GM12878 (cell line): ENCODE measurements at regions not wholly inside any gene's neighbourhood (a gene's known extent, or its start where the extent isn't known, plus 50 kb on each side); places are given as distances from the start of the nearest gene placed in this dataset.

Source experiments
- ATAC-seq: fragments of 200-7000 bp; cut with Tn5 transposase; 3 replicates; pipeline ENCODE4 v1.9.1; 2020; ENCODE audit warnings: mild to moderate bottlenecking, moderate library complexity
- BruUV-seq: library from RNA; stranded (reverse); fragments of 400-500 nt; replicated peaks from 2 replicates; lab custom pipeline; 2021; lab: Mats Ljungman, UMichigan
- CTCF ChIA-PET: fragments of 300-600 bp; sonication (Branson Sonifier 250); formaldehyde crosslinking; extraction: SDS; loops from one replicate; lab custom pipeline; 2021; ENCODE audit warnings: inconsistent platforms; lab: Yijun Ruan, JAX
- POLR2A ChIA-PET: fragments of 350-600 bp; formaldehyde crosslinking; extraction: SDS; loops from one replicate; lab custom pipeline; 2021; ENCODE audit warnings: inconsistent platforms; lab: Charles Lee
- RAD21 ChIA-PET: fragments of 300-600 bp; sonication (Branson Sonifier 250); formaldehyde crosslinking; loops from one replicate; lab custom pipeline; 2023; ENCODE audit warnings: antibody characterized with exemption; ENCODE audit not compliant: unreplicated experiment; lab: Charles Lee
- SMC1A ChIA-PET: fragments of 300-600 bp; sonication (Branson Sonifier 250); formaldehyde crosslinking; loops from one replicate; lab custom pipeline; 2023; ENCODE audit not compliant: unreplicated experiment, uncharacterized antibody; lab: Charles Lee
- DNase-seq: peaks from one replicate; pipeline ENCODE4 v3.0.0-alpha.2; 2011; ENCODE audit warnings: low read depth, low spot score
- FAIRE-seq: peaks from 3 replicates; lab custom pipeline; 2011; peaks lifted over from hg19 to GRCh38; lab: Jason Lieb, UNC
- H2AFZ ChIP-seq: 2 replicates; pipeline ENCODE4 v1.6.0; 2011; ENCODE audit warnings: low read depth, low read length, control low read depth; ENCODE audit not compliant: control insufficient read depth
- H3K27ac ChIP-seq: 2 replicates; pipeline ENCODE4 v1.5.1; 2011; ENCODE audit warnings: control low read depth; ENCODE audit not compliant: control insufficient read depth, insufficient read depth
- H3K27me3 ChIP-seq, 2 experiments: replicated peaks in 1 of 2; 2 replicates each; pipeline versions ENCODE4 v1.6.0 to v1.6.1; 2011; ENCODE audit warnings: low read length in 1 of 2; ENCODE audit not compliant: control insufficient read depth in 2 of 2, insufficient read depth in 2 of 2
- H3K36me3 ChIP-seq, 2 experiments: 2 replicates each; pipeline ENCODE4 v1.5.1; 2011; ENCODE audit warnings: low read length in 1 of 2; ENCODE audit not compliant: control insufficient read depth in 2 of 2, insufficient read depth in 2 of 2
- H3K4me1 ChIP-seq: 2 replicates; pipeline ENCODE4 v1.6.1; 2011; ENCODE audit warnings: mild to moderate bottlenecking, low read length, moderate library complexity, mixed read lengths; ENCODE audit not compliant: control insufficient read depth, insufficient read depth
- H3K4me2 ChIP-seq: 2 replicates; pipeline ENCODE4 v1.6.0; 2011; ENCODE audit warnings: control low read depth; ENCODE audit not compliant: control insufficient read depth, insufficient read depth
- H3K4me3 ChIP-seq: fragments of 200-600 bp; sonication (generic); 2 replicates; pipeline ENCODE4 v1.5.1; 2016
- H3K79me2 ChIP-seq: 2 replicates; pipeline ENCODE4 v1.6.0; 2011; ENCODE audit warnings: low read length; ENCODE audit not compliant: control insufficient read depth, insufficient read depth
- H3K9ac ChIP-seq: 2 replicates; pipeline ENCODE4 v1.8.0; 2011; ENCODE audit warnings: low read length, control low read depth, mixed read lengths; ENCODE audit not compliant: control insufficient read depth, insufficient read depth
- H3K9me3 ChIP-seq: replicated peaks from 3 replicates; pipeline ENCODE4 v1.5.1; 2011; ENCODE audit warnings: mild to moderate bottlenecking, low read length; ENCODE audit not compliant: control insufficient read depth, insufficient read depth
- H4K20me1 ChIP-seq: 2 replicates; pipeline ENCODE4 v1.6.0; 2011; ENCODE audit not compliant: control insufficient read depth, insufficient read depth
- BRCA1 ChIP-seq: IDR thresholded peaks from 2 replicates; pipeline ENCODE4 v1.6.1; 2011; ENCODE audit warnings: low read depth, low read length, improper control_type of control experiment
- CUX1 ChIP-seq: IDR thresholded peaks from 2 replicates; pipeline ENCODE4 v1.6.1; 2012; ENCODE audit warnings: improper control_type of control experiment, low read depth, low read length; ENCODE audit not compliant: insufficient replicate concordance
- EZH2 ChIP-seq: IDR thresholded peaks from 2 replicates; pipeline ENCODE4 v1.6.1; 2012; ENCODE audit warnings: low read depth, mild to moderate bottlenecking, control low read depth, inconsistent platforms, low read length, borderline replicate concordance; ENCODE audit not compliant: control insufficient read depth
- NFIC ChIP-seq: IDR thresholded peaks from 2 replicates; pipeline ENCODE4 v1.6.1; 2012; ENCODE audit warnings: low read depth, mild to moderate bottlenecking, inconsistent platforms, low read length, moderate library complexity
- RB1 ChIP-seq: fragments of 450-650 bp; formaldehyde crosslinking; IDR thresholded peaks from 2 replicates; pipeline ENCODE4 v1.6.1; 2017; ENCODE audit warnings: mild to moderate bottlenecking, borderline replicate concordance
- RUNX3 ChIP-seq: IDR thresholded peaks from 2 replicates; pipeline ENCODE4 v1.6.1; 2012; ENCODE audit warnings: low read length, inconsistent platforms
- TAF1 ChIP-seq: IDR thresholded peaks from 2 replicates; pipeline ENCODE4 v1.6.1; 2011; ENCODE audit warnings: mild to moderate bottlenecking, low read depth, low read length, borderline replicate concordance
- WGBS: methylation state at CpG from one replicate; pipeline ENCODE4 v1.1.6; 2016; ENCODE audit warnings: low lambda C conversion rate; ENCODE audit not compliant: insufficient replicate concordance, insufficient coverage; ENCODE audit errors: missing lambda C conversion rate; 5-methylcytosine and 5-hydroxymethylcytosine counted together
- in situ Hi-C: fragments of 300-500 bp; cut with MboI; formaldehyde crosslinking; loops from 9 replicates; pipeline ENCODE4 v1.14.3; 2018; ENCODE audit warnings: mixed read lengths
- intact Hi-C: fragments of 100-400 bp; cut with micrococcal nuclease; formaldehyde crosslinking; loops from one replicate; pipeline ENCODE4 v1.14.2; 2022; ENCODE audit not compliant: unreplicated experiment

DNA sequence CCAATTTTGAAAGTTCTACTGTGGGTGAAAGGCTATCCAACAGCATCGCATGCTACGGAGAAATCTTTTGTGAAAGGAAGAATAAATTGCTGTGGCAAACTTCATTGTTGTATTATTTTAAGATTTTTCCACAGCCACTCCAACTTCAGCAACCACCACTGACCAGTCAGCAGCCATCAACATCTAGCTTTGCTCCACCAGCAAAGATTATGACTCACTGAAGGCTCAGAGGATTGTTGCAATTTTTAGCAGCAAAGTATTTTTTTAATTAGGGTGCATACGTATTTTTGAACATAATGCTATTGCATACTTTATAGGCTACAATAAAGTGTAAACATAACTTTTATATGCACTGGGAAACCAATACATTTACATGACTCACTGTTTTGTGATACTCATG is 493.5 kb downstream of the TFAP2A start:
- no peak overlapping the region for H2AFZ ChIP-seq
- H3K79me2 ChIP-seq, result no peaks in the 10 kb centered on the region
- in situ Hi-C loops (no loop called here), intact Hi-C loops (no loop called here)
- no peaks in the 10 kb centered on the region for H4K20me1 ChIP-seq
- DNase-seq (no peak), FAIRE-seq (no peak), ATAC-seq (no peak)
- no peak overlapping the region for H3K4me3 ChIP-seq
- WGBS, result 41% methylated on average over 3 of the region's 3 CpGs
- H3K4me2 ChIP-seq, result no peak overlapping the region
- no peaks in the 10 kb centered on the region for H3K27me3 ChIP-seq
- H3K9me3 ChIP-seq, result no peaks in the 10 kb centered on the region
- TF ChIP-seq BRCA1, result no peak
- TF ChIP-seq RB1, result no peak
- TF ChIP-seq EZH2, result no peak
- no peak for TF ChIP-seq TAF1
- no peak for TF ChIP-seq NFIC
- TF ChIP-seq RUNX3, result no peak
- H3K4me1 ChIP-seq, result no peaks in the 10 kb centered on the region
- ChIA-PET POLR2A (no interaction called here), SMC1A (no interaction called here), CTCF (no interaction called here), RAD21 (no interaction called here)
- H3K27ac ChIP-seq, result no peak overlapping the region
- BruUV-seq, result no TSS peak
- H3K36me3 ChIP-seq, result no peaks in the 10 kb centered on the region
- no peak overlapping the region for H3K9ac ChIP-seq

DNA sequence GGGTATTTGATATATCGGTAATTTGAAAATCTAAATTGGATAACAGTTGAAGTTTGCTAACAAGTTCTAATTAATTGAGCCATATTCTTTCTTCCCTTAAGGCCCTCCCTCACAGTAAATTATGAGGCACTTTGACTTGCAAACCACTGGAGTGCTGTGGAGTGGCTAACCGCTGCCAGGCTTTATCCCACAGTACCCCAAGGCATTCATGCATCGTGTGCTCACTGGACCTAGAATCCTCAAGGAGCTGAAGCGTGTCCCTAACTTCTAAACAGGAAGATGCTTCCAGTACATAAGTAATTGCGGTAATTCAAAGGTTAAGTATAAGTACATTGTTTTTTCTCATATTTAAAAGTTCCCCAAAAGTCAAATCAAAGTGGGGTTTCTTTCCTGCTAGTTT is 499.9 kb downstream of the TFAP2A start:
- 8% methylated on average over 5 of the region's 5 CpGs for WGBS
- H3K27ac ChIP-seq, result no peak overlapping the region
- H3K36me3 ChIP-seq, result no peaks in the 10 kb centered on the region
- H3K4me3 ChIP-seq, result no peak overlapping the region
- H4K20me1 ChIP-seq, result no peaks in the 10 kb centered on the region
- CTCF ChIA-PET, result no interaction called here
- TF ChIP-seq CUX1, result no peak
- TF ChIP-seq, all 136 proteins: peak for 0
- POLR2A ChIA-PET, result interaction anchor here (0.5 kb wide), 1 partner anchor 845 kb away, joined by 4 read pairs; no protein-coding TSS in a partner anchor
- DNase-seq (no peak), FAIRE-seq (no peak), ATAC-seq (no peak)
- RAD21 ChIA-PET, result no interaction called here
- BruUV-seq, result no TSS peak
- no peaks in the 10 kb centered on the region for H3K27me3 ChIP-seq
- no peak overlapping the region for H3K4me2 ChIP-seq
- H2AFZ ChIP-seq, result no peak overlapping the region
- H3K9ac ChIP-seq, result no peak overlapping the region
- in situ Hi-C loops (no loop called here), intact Hi-C loops (no loop called here)
- no peaks in the 10 kb centered on the region for H3K79me2 ChIP-seq
- SMC1A ChIA-PET, result interaction anchor here (1.0 kb wide), 1 partner anchor 470 kb away, joined by 3 read pairs; no protein-coding TSS in a partner anchor
- H3K4me1 ChIP-seq, result no peaks in the 10 kb centered on the region
- no peaks in the 10 kb centered on the region for H3K9me3 ChIP-seq
